ENCODE measurements at regions not wholly inside any gene's neighbourhood (a gene's known extent, or its start where the extent isn't known, plus 50 kb on each side); places are given as distances from the start of the nearest gene placed in this dataset.

DNA sequence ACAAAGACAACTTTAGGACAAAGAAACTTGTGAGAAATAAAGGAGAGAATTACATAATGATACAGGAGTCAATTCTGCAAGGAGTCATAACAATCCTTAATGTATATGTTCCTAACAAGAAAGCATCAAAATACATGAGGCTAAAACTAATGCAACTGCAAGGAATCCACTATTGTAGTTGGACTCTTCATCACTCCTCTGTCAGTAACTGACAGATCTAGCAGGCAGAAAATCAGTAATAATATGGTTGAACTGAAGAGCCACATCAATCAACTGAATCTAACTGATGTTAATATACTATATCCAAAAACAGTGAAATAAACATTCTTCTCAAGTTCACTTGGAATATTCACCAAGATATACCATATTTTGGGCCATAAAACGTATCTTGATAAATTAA lies 1806.4 kb upstream of the CELF4 start:
- H3K27me3 ChIP-seq (ENCODE audit: control insufficient read depth, low read length): no peaks in the 10 kb centered on the region
- TF ChIP-seq CTCF (IDR thresholded peaks at IDR 0.05; ENCODE audit: low read depth, low read length, poor library complexity, severe bottlenecking): no peak
- TF ChIP-seq EZH2phosphoT487 (IDR thresholded peaks at IDR 0.05; ENCODE audit: borderline replicate concordance, low read length): no peak
- H3K4me3 ChIP-seq (ENCODE audit: low read length): no peak overlapping the region
- H3K27ac ChIP-seq (ENCODE audit: low read depth, low read length): no peak overlapping the region
- no peaks in the 10 kb centered on the region for H3K9me3 ChIP-seq (ENCODE audit: control insufficient read depth, insufficient read depth, low read length)
- H4K20me1 ChIP-seq (ENCODE audit: control insufficient read depth, insufficient read depth, low read depth, low read length): no peaks in the 10 kb centered on the region
- H3K36me3 ChIP-seq (ENCODE audit: control insufficient read depth, low read length): no peaks in the 10 kb centered on the region
- no peaks in the 10 kb centered on the region for H3F3A ChIP-seq (ENCODE audit: control insufficient read depth, insufficient read depth)
- H3K4me1 ChIP-seq (ENCODE audit: control insufficient read depth, low read length): no peaks in the 10 kb centered on the region
- no peaks in the 10 kb centered on the region for H3K79me2 ChIP-seq (ENCODE audit: control insufficient read depth, low read length)
- H3K4me2 ChIP-seq (ENCODE audit: low read length): no peak overlapping the region
- no peaks in the 10 kb centered on the region for H3K9me2 ChIP-seq (replicated peaks; ENCODE audit: control insufficient read depth, low read length)

- H3K27me3 ChIP-seq (ENCODE audit: control insufficient read depth, low read length): no peaks in the 10 kb centered on the region
- H3K4me2 ChIP-seq (ENCODE audit: low read length): no peak overlapping the region
- H3K4me3 ChIP-seq (ENCODE audit: low read length): no peak overlapping the region
- no peaks in the 10 kb centered on the region for H3K79me2 ChIP-seq (ENCODE audit: control insufficient read depth, low read length)
- H3F3A ChIP-seq (ENCODE audit: control insufficient read depth, insufficient read depth): no peaks in the 10 kb centered on the region
- H4K20me1 ChIP-seq (ENCODE audit: control insufficient read depth, insufficient read depth, low read depth, low read length): no peaks in the 10 kb centered on the region
- TF ChIP-seq CTCF (IDR thresholded peaks at IDR 0.05; ENCODE audit: low read depth, low read length, poor library complexity, severe bottlenecking) (no peak), EZH2phosphoT487 (IDR thresholded peaks at IDR 0.05; ENCODE audit: borderline replicate concordance, low read length) (no peak)
- H3K4me1 ChIP-seq (ENCODE audit: control insufficient read depth, low read length): no peaks in the 10 kb centered on the region
- no peaks in the 10 kb centered on the region for H3K9me3 ChIP-seq (ENCODE audit: control insufficient read depth, insufficient read depth, low read length)
- no peaks in the 10 kb centered on the region for H3K9me2 ChIP-seq (replicated peaks; ENCODE audit: control insufficient read depth, low read length)
- H3K27ac ChIP-seq (ENCODE audit: low read depth, low read length): no peak overlapping the region
- H3K36me3 ChIP-seq (ENCODE audit: control insufficient read depth, low read length): no peaks in the 10 kb centered on the region
Measured at GRCh38 chr18:39366656-39367055, 1801.1 kb upstream of the CELF4 start.

- no peak for TF ChIP-seq EZH2phosphoT487 (IDR thresholded peaks at IDR 0.05; ENCODE audit: borderline replicate concordance, low read length)
- TF ChIP-seq CTCF (IDR thresholded peaks at IDR 0.05; ENCODE audit: low read depth, low read length, poor library complexity, severe bottlenecking): no peak
- H3K4me3 ChIP-seq (ENCODE audit: low read length): no peak overlapping the region
Measured at GRCh38 chr18:39365836-39366485, 1800.4 kb upstream of the CELF4 start.

More at GRCh38 chr18:39365836-39366485, 1800.4 kb upstream of the CELF4 start:
- Histone ChIP-seq H3K4me1 (ENCODE audit: control insufficient read depth, low read length) (no peaks in the 10 kb centered on the region), H3K9me2 (replicated peaks; ENCODE audit: control insufficient read depth, low read length) (no peaks in the 10 kb centered on the region), H3K79me2 (ENCODE audit: control insufficient read depth, low read length) (no peaks in the 10 kb centered on the region), H3K36me3 (ENCODE audit: control insufficient read depth, low read length) (no peaks in the 10 kb centered on the region), H3F3A (ENCODE audit: control insufficient read depth, insufficient read depth) (no peaks in the 10 kb centered on the region), H4K20me1 (ENCODE audit: control insufficient read depth, insufficient read depth, low read depth, low read length) (no peaks in the 10 kb centered on the region), H3K9me3 (ENCODE audit: control insufficient read depth, insufficient read depth, low read length) (no peaks in the 10 kb centered on the region), H3K27me3 (ENCODE audit: control insufficient read depth, low read length) (no peaks in the 10 kb centered on the region), H3K27ac (ENCODE audit: low read depth, low read length) (no peak overlapping the region), H3K4me2 (ENCODE audit: low read length) (no peak overlapping the region)

Data from DOHH2 (cell line).